ENCODE measurements at regions not wholly inside any gene's neighbourhood (a gene's known extent, or its start where the extent isn't known, plus 50 kb on each side); places are given as distances from the start of the nearest gene placed in this dataset.

DNA sequence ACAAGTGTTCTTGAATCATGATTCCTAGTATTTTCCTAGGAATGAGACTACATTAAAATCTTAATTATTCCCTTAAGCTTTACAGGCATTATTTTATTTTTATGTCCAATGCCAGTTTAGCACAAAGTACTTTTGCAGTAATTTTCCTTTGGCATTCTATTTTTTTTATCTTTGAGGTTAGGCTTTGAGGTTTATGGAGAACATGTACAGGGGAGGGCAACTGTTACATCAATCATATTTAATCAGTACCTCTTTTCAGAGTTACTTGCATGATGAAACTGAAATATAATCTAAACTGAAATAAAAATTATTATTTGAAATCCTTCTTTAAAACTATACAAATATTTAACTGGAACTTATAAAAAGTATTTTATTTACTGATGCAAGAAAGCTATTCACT lies 118.2 kb upstream of the MPDZ start:
- no peak for DNase-seq (ENCODE audit: low read depth)

- DNase-seq (ENCODE audit: low read depth), result no peak
Observed at GRCh38 chr9:13397220-13397619, 117.7 kb upstream of the MPDZ start.

DNA sequence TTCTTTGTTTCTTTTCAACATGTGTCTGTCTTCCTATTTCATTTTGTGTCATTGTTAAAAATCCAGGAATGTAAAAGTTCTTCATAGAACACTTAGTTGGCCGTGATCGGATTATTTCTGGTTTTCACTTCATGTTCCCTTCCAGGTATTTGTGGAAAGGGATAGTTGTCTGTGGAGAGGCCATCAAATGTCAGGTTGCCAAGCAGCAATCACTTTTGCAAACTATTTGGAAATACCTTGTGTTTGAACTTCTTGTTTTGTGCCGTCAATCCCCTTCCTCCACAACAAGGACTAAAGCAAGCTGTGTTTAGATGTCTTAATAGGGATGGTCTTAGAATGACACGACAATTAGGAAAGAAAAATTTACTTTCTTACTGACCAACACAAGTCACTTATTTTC lies 116.9 kb upstream of the MPDZ start:
- no peak for DNase-seq (ENCODE audit: low read depth)

DNA sequence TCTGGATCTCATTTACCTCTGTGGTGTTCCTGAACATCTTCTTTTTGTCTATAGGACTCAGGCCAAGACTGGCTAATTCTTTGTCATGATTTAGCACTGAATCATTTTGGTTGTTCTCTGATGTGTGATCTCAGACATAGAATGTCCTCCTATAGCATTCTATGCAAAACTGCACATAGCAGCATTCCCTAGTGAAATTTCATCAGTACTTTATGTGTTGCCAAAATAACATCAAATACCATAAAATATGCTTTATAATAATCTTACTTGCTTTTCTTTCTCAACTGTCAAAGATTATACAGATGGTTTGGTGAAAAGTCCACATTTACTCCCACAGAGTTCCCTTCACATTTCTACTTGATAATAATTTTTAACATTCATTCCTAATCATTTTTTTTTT lies 115.7 kb upstream of the MPDZ start:
- no peak for DNase-seq (ENCODE audit: low read depth)

DNA sequence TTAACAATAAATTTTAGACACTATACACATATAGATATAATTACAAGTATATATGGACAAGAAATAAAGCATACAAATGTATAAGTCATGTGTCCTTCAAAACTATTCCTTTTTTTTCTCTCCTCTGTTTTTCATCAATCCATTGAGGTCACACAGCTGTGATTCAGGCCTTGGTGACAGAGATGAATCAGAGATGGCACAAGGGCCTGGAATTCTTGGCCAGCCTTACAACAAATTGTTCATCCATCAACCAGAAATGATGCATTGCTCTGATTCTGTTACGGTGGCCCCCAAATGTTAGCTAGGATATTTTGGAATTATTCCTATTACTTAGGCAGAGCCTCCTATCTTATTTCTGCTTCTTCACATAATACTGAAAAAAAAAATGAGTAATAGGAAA lies 108.7 kb upstream of the MPDZ start:
- no peak for DNase-seq (ENCODE audit: low read depth)

DNA sequence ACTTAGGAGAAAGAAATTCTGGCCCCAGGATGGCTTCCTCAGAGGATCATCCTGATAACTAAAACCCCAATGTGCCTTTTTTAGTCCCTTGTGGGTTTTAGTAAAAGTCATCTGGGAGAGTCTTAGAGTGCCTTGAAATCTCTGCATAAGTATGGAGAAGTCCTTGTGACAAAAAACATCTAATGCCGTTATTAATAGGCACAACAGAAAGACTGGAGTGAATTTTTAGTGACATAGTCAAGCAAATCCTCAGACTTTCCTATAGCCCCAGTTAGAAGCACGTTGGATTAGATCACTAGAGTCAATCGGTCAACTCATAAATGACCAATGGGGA lies 108.2 kb upstream of the MPDZ start:
- no peak for DNase-seq (ENCODE audit: low read depth)

GRCh38 chr9:13386935-13387733 lies 107.6 kb upstream of the MPDZ start:
- peak; percentile 3 for DNase-seq (ENCODE audit: low read depth)

DNA sequence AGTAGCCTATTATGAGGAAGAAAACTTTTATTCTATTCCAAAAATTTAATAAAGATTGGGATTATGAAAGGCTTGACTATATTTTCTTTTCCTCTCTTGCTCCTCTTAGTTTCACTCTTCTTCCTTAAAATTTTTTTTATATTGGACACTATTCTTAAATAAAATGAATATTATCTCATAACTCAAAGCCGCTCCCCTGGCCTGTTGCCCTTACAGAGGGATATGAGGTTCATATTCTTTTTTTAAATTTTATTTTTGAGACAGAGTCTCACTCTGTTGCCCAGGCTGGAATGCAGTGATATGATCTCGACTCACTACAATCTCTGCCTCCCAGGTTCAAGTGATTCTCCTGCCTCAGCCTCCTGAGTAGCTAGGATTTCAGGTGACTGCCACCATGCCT lies 106.8 kb upstream of the MPDZ start:
- DNase-seq (ENCODE audit: low read depth), result no peak

DNA sequence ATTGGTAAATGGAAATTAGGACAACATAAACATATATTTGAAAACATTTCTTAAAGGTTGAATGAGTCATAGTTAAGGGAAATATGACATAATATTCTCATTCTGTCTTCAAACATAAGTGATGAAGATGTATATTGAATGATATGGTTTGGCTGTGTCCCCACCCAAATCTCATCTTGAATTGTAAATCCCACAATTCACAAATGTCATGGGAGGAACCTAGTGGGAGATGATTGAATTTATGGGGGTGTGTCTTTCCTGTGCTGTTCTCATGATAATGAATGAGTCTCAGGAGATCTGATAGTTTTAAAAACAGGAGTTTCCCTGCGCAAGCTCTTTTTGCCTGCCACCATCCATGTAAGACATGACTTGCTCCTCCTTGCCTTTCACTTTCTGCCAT lies 104.4 kb upstream of the MPDZ start:
- no peak for DNase-seq (ENCODE audit: low read depth)

DNA sequence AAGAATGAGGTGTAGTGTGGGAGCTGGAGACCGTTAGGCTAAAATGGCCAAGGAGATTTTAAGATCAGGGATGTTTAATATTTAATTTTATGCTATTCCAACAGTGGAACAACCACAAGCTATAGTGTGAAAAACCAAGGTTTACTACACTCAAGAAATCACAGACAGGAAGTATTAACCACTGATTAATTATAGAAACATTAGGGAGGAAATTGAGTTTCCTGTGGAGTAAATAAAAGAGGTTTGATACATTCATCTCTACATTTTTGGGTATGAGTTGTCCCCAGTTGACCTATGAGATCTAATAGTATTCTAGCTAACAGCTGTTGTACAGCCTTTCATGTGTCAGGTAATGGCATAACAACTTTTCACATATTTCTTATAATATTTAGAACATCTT lies 103.7 kb upstream of the MPDZ start:
- DNase-seq (ENCODE audit: low read depth), result no peak

DNA sequence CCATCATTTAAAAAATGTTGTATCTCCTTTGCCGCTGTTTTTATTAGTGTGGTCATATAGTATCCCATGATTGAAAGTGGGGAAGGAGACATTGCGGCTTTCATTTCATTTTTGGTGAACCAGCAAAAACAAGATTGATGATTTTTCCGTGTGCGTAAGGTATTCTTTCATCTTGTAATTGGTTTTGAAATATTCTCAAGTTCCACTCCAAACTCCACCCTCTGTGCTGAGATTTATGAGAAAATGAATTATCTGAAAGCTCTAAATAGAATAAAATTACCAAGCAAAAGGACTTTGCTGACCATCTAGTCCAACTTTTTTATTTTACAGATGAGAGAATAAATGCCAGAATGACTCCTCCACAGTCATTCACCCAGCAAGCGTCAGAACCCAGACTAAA lies 103.1 kb upstream of the MPDZ start:
- no peak for DNase-seq (ENCODE audit: low read depth)

- DNase-seq (ENCODE audit: low read depth), result no peak
Observed at GRCh38 chr9:13380903-13381302, 101.4 kb upstream of the MPDZ start.

GRCh38 chr9:13378154-13378553 lies 98.7 kb upstream of the MPDZ start:
- no peak for DNase-seq (ENCODE audit: low read depth)

- no peak for DNase-seq (ENCODE audit: low read depth)
Observed at GRCh38 chr9:13377171-13377925, 97.9 kb upstream of the MPDZ start.

DNA sequence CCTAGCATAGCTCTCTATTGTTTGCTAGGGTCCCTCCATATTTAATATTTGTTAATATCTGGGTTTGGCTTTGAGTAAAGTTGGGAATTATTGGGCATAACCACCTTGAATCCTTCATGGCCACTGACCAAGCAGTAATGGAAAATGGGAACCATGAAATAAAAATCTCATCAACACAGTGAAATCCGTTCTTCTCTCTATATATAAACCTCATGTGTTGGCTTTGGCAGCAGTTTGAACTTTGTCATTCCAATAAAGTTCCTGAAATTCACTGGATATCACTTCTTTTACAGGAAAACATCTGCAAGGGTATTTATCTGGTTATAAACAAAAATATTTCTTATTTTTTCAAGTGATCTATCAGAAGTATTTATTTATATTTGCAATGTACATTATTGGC lies 93.0 kb upstream of the MPDZ start:
- DNase-seq (ENCODE audit: low read depth), result no peak

GRCh38 chr9:13369431-13369830 lies 89.9 kb upstream of the MPDZ start:
- no peak for DNase-seq (ENCODE audit: low read depth)

- no peak for DNase-seq (ENCODE audit: low read depth)
Observed at GRCh38 chr9:13367784-13368183, 88.3 kb upstream of the MPDZ start.

GRCh38 chr9:13364271-13365000 lies 84.9 kb upstream of the MPDZ start:
- no peak for DNase-seq (ENCODE audit: low read depth)

GRCh38 chr9:13361076-13361475 lies 81.6 kb upstream of the MPDZ start:
- no peak for DNase-seq (ENCODE audit: low read depth)

DNA sequence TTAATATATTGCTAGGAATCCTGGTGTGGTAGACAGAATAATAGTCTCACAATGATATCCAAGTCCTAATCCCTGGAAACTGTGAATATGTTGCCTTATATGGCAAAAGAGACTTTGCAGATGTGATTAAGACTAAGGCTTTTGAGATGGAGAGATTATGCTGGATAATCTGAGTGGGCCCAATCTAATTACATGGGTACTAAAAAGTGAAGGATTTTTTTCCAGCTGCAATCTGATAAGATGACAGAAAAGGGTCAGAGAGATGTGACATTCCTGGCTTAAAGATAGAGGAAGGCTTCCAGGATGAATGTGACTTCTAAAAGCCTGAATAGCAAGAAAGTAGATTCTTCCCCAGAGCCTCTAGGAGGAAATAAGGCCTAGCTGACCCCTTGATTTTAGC lies 80.7 kb upstream of the MPDZ start:
- DNase-seq (ENCODE audit: low read depth), result no peak

DNA sequence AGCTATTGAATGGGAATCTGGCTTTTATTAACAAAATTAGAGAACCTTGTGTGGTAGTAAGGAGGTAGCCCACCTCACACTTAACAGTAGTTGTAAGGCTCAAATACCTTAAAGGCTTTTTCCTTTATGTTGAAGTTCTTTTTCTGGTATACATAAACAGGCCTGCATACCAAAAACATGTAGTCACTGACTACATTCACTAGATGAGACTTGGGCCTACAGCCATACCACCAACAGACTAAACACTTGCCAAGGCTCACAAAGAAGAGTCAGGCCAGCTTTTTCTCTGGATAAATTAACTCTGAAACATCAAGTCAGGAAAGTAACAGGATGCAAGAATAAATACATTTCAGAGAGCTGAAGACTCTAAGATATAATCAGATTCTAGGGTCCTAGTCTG lies 78.6 kb upstream of the MPDZ start:
- peak; percentile 53 for DNase-seq (ENCODE audit: low read depth)

- DNase-seq (ENCODE audit: low read depth), result no peak
Observed at GRCh38 chr9:13354733-13355132, 75.2 kb upstream of the MPDZ start.

GRCh38 chr9:13352451-13352979 lies 73.0 kb upstream of the MPDZ start:
- no peak for DNase-seq (ENCODE audit: low read depth)

All from RPMI7951 (cell line).